ENCODE measurements at regions not wholly inside any gene's neighbourhood (a gene's known extent, or its start where the extent isn't known, plus 50 kb on each side); places are given as distances from the start of the nearest gene placed in this dataset.
"Not testable (repeated sequence)": the region's sequence is repeated elsewhere in the genome, so short reads cannot be mapped to it uniquely, and the experiment has no call there.

DNA sequence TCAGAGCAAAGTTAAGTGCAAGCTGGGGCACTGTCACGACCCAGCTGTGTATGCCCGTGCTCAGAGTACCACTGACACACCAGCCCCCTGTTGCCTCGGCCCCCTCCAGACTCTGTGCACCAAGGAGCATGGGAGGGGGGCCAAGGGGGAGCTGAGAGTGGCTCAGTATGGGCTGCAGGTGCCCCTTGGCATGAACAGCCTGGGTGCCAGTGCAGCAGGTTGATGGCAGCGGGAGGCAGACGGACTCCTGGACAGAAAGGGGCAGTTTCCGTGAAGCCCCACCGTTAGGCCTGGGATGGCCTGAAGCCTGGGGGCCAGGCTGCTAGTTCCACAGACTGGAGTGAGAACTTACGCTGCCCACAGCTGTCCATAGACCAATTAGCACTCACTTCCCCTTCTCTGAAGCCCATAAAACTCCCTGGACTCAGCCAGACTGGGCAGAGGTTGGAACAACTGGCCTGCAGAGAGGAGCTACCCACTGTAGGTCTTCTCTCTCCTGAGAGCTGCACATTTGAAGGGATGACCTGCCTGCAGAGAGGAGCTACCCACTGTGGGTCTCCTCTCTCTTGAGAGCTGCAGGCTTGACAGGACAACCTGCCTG is 182.8 kb downstream of the DEPDC1B start:
- no peak for DNase-seq

DNA sequence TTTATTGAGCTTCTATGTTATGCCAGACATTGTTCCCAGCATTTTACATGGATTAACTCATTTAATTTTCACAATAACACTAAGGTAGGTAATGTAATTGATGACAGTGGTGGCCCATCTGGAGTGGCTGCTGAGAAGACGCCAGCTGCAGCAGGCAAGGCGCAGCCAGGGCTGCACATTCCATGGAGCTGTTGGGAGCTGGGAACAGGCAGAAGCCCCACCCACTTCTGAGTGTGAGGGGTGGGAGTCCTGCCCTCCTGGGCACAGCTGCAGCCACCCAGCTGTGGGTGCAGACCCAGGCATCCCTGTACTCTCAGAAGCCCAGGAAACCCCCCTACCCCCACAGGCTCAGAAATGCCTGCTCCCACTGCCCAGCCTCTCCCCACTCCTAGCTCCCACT is 183.3 kb downstream of the DEPDC1B start:
- DNase-seq: no peak

DNA sequence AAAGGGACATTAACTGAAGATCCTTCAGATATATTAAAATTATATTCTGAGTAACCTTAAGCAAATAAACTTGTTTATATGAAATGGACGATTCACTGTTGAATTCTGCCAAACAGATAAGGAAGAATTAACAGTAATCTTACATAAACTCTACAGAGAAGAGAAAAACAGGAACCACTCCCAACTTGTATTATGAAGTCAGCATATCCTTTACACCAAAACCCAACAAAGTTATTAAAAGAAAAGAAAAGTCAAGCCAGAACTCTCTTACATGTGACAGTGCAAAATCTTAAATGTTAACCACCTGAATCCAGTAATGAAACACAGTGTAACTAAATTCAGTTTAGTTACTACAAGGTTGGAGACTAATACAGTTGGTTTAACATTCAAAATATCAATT is 185.8 kb downstream of the DEPDC1B start:
- DNase-seq: no peak

GRCh38 chr5:60512117-60512516 is 187.8 kb downstream of the DEPDC1B start:
- no peak for DNase-seq

- no peak for DNase-seq
Observed at GRCh38 chr5:60510663-60511062, 189.3 kb downstream of the DEPDC1B start.

DNA sequence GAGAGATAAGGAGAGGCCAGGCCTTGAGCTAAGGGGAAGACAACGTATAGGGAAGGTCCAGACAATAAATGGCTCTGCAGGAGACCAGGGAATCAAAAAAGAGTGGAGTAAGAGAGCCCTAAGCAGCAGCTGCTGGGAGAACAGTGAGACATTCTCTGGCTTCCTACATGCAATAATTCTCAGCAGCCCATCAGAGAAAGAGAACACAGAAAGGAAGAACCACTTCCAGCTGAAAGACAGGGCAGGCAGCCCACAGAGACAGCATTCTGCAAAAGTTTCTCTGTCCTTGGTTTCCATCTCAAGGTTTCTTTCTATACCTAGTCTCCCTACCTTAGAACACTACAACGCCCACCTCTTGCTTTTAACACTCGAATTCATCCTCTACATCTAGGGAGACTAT is 189.9 kb downstream of the DEPDC1B start:
- no peak for DNase-seq

- DNase-seq: no peak
Observed at GRCh38 chr5:60509519-60509918, 190.4 kb downstream of the DEPDC1B start.

DNA sequence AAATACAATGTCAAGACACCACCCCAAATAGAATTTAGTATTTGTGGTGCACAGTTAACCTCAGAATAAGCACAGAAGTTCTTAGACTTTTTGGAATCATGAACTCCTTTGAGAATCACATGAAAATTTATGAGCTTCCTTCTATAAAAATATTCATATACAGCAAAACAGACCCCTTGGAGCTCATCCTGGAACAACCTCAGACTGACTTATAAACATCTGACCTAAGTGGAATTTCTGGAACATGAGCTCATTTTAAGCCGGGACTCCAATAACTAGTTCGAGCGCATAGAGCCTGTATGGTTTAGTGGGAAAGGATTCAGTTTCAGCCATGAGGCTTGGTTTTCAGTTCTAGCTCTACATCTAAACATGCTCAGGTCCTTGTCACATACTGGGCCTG is 192.3 kb downstream of the DEPDC1B start:
- no peak for DNase-seq

GRCh38 chr5:60505373-60506171 is 194.4 kb downstream of the DEPDC1B start:
- no peak for DNase-seq

GRCh38 chr5:60504342-60504741 is 195.6 kb downstream of the DEPDC1B start:
- DNase-seq: no peak

DNA sequence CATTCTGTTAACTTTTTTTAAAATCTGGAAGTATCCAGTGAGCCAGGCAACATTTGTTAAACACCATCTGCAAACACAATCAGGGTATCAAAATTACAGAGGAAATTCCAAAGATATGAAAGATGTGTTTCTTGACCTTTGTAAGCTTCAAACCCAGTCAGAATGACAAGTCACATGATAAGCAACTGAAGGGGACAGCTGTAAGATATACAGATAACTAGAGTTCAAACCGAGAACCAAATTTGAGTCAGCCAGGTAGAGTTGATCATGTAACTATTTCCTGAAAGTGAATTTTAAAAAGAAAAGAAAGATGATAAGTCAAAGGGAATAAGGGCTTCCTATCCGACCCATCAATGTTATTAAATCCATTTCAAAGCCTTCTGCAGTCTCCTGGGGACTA is 196.2 kb downstream of the DEPDC1B start:
- no peak for DNase-seq

- no peak for DNase-seq
Observed at GRCh38 chr5:60497706-60498500, 202.1 kb downstream of the DEPDC1B start.

GRCh38 chr5:60495644-60496520 is 204.1 kb downstream of the DEPDC1B start:
- DNase-seq: no peak

- no peak for DNase-seq
Observed at GRCh38 chr5:60494635-60495034, 205.3 kb downstream of the DEPDC1B start.

- no peak for DNase-seq
Observed at GRCh38 chr5:60494144-60494543, 205.8 kb downstream of the DEPDC1B start.

DNA sequence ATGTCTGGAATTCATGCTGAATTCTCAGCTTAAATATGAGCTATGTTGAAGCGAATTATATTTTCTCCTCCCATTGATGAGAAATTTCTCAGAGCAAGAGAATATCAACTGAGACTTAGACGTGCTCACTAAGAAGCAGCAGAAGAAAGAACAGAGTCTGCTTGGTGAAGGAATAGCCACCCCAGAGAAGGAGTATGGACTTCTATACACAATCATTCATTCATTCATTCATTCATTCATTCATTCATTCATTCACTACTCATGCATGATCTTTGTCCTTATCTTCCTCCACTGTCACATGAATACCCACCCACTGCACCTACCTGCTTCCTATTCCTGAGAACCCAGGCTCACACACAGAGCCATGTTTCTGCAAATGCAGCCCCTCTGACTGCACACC is 206.6 kb downstream of the DEPDC1B start:
- no peak for DNase-seq

DNA sequence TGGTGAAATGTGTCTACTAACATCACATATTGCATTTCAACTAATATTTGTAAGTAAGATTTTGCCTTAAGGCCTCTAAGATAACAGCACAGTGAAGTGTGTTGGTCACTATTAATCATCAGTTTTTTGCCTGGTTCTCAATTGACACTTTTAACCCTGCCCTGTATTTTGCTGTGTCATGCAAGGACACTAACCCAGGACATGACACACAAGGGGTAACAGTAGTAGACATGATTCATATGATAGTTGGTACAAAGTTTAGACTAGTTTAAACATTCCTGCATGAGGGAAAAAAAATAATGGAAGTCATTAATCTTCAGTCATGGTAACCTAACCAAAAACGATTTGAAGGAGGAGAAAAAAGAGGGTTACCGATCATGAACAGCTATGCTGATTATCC is 207.0 kb downstream of the DEPDC1B start:
- no peak for DNase-seq

DNA sequence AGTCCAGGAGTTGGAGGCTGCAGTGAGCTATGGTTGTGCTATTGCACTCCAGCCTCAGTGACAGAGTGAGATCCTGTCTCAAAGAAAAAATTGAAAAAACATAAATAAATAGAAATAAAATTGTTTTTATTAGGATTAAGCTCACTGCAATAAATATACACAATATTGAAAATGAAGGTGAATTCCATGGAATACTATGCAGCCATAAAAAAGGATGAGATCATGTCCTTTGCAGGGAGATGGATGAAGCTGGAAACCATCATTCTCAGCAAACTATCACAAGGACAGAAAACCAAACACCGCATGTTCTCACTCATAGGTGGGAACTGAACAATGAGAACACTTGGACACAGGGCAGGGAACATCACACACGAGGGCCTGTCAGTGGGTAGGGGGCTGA is 207.6 kb downstream of the DEPDC1B start:
- DNase-seq: not testable (repeated sequence)

DNA sequence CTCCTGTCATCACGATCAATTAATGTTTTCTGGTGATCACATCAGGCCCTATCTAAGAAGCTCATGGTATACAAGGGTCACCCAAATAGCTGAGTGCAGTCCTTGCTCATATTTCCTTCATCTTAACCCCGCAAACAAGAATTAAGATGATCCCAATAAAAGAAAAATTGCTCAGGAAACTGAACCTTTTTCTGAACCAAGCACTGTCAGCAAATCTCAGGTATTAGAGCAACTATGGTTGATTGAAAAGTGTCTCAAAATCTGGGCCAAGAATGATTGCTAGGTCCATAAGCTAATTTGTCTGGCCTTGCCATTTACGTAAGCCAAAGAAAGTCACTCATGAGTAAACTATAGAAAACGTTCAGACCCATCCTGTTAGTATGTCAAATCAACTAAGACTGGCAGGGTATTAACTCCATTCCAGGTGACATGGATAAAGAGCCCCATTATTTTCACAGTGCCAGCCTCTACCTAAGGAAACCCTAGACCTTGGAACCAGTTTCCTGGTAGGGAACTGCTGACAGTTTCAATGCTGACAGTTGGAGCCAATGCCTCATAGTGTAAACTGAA is 209.3 kb downstream of the DEPDC1B start:
- no peak for DNase-seq

DNA sequence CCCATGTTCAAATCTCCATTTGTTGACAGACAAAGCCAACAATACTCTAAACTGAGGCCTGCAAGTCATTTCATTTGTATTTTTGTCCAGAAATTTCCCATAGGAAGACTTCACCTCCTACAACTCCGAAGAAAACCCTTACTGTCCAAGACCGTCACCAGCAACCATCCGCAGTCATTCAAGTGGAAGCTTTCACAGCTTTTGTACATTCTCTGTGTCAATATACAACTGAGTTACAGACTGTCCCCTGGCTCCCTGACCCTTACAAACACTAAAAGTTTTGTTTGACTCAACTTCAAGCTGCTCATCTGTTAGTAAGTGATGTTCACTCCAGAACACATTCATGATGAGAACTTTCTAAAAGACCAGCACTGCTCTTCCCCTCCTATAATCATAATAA is 210.1 kb downstream of the DEPDC1B start:
- DNase-seq: no peak

DNA sequence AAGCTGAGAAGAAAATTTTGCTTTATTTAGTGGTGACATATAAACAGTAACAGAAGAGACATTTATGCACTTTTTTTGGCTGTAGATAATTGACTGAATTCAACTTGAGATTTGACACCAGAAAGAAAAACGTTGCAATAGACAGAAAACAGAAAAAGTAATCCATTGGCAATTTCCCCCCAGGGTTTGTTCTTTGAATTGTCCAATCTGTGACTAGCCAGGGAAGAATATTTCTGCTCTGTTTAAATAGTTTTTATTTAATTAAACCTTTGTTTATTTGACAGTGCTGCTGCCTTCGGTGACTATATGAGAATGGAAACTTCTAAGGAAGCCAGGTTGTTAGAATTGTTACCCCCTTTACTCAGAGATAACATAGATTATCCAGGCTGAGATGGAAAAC is 210.6 kb downstream of the DEPDC1B start:
- DNase-seq: no peak

GRCh38 chr5:60488466-60489130 is 211.4 kb downstream of the DEPDC1B start:
- DNase-seq: no peak
